H1 (cell line): ENCODE measurements at regions not wholly inside any gene's neighbourhood (a gene's known extent, or its start where the extent isn't known, plus 50 kb on each side); places are given as distances from the start of the nearest gene placed in this dataset.

Source experiments
- CTCF ChIA-PET: fragments of 300-600 bp; sonication (Branson Sonifier 250); formaldehyde crosslinking; loops from one replicate; lab custom pipeline; 2021; ENCODE audit not compliant: partially characterized antibody; lab: Charles Lee
- POLR2A ChIA-PET: fragments of 300-600 bp; sonication (Branson Sonifier 250); formaldehyde crosslinking; loops from one replicate; lab custom pipeline; 2021; ENCODE audit warnings: inconsistent platforms; ENCODE audit not compliant: partially characterized antibody; lab: Charles Lee
- DNase-seq, 2 experiments: peaks; one replicate each; pipeline versions ENCODE4 v3.0.0 to v3.0.0-alpha.2; 2010 to 2022; ENCODE audit warnings: low spot score in 2 of 2, low read depth in 1 of 2, mixed read lengths in 1 of 2
- FAIRE-seq: peaks from 2 replicates; lab custom pipeline; 2011; peaks lifted over from hg19 to GRCh38; lab: Jason Lieb, UNC
- H2AFZ ChIP-seq: 2 replicates; pipeline ENCODE4 v1.8.1; 2012; ENCODE audit warnings: low read length, inconsistent platforms
- H2AK5ac ChIP-seq: 2 replicates; pipeline ENCODE4 v1.6.1; 2013; ENCODE audit warnings: low read depth, low read length
- H2BK120ac ChIP-seq: replicated peaks from 2 replicates; pipeline ENCODE3; 2013; ENCODE audit warnings: low read depth, low read length, inconsistent platforms
- H2BK12ac ChIP-seq: 2 replicates; pipeline ENCODE4 v1.6.1; 2013; ENCODE audit warnings: low read depth, low read length
- H2BK15ac ChIP-seq: 2 replicates; pipeline ENCODE4 v1.6.1; 2013; ENCODE audit warnings: low read length
- H2BK20ac ChIP-seq: 2 replicates; pipeline ENCODE4 v1.6.1; 2013; ENCODE audit warnings: low read length
- H2BK5ac ChIP-seq: 2 replicates; pipeline ENCODE4 v1.6.1; 2013; ENCODE audit warnings: low read depth, low read length
- H3K14ac ChIP-seq: 2 replicates; pipeline ENCODE4 v1.6.1; 2013; ENCODE audit warnings: inconsistent platforms; ENCODE audit not compliant: insufficient read length
- H3K18ac ChIP-seq: 2 replicates; pipeline ENCODE4 v1.6.1; 2013; ENCODE audit warnings: low read length; ENCODE audit errors: extremely low read depth
- H3K23ac ChIP-seq: 2 replicates; pipeline ENCODE4 v1.6.1; 2013; ENCODE audit warnings: inconsistent platforms; ENCODE audit not compliant: insufficient read length
- H3K23me2 ChIP-seq: 2 replicates; pipeline ENCODE4 v1.6.1; 2013; ENCODE audit warnings: low read depth, low read length
- H3K27ac ChIP-seq: 2 replicates; pipeline ENCODE4 v1.6.1; 2011; ENCODE audit warnings: low read depth, low read length, inconsistent platforms
- H3K27me3 ChIP-seq, 4 experiments: replicated peaks in 1 of 4; 1 replicate in 1 of 4; 2 replicates in 3 of 4; pipeline versions ENCODE4 v1.6.1 to v1.8.1; 2011 to 2013; ENCODE audit warnings: low read length in 3 of 4, mild to moderate bottlenecking in 3 of 4, inconsistent platforms in 2 of 4, mixed read lengths in 2 of 4, moderate library complexity in 1 of 4; ENCODE audit not compliant: control insufficient read depth in 3 of 4, insufficient read depth in 3 of 4; ENCODE audit errors: extremely low read depth in 1 of 4
- H3K36me3 ChIP-seq, 4 experiments: 2 replicates each; pipeline versions ENCODE4 v1.6.1 to v1.8.1; 2011 to 2013; ENCODE audit warnings: mild to moderate bottlenecking in 4 of 4, low read length in 3 of 4, moderate library complexity in 2 of 4, control low read depth in 1 of 4, inconsistent platforms in 1 of 4; ENCODE audit not compliant: insufficient read depth in 4 of 4, control insufficient read depth in 2 of 4
- H3K4ac ChIP-seq: replicated peaks from 2 replicates; pipeline ENCODE3; 2013; ENCODE audit warnings: low read length, low read depth, mixed read lengths, inconsistent platforms; ENCODE audit not compliant: insufficient read length
- H3K4me1 ChIP-seq, 4 experiments: replicated peaks in 1 of 4; 1 replicate in 1 of 4; 2 replicates in 3 of 4; pipeline versions ENCODE4 v1.6.1 to v1.8.1; 2011 to 2013; ENCODE audit warnings: low read length in 3 of 4, inconsistent platforms in 2 of 4, mixed read lengths in 1 of 4; ENCODE audit not compliant: insufficient read depth in 4 of 4, control insufficient read depth in 3 of 4
- H3K4me2 ChIP-seq, 2 experiments: 2 replicates each; pipeline versions ENCODE4 v1.6.1 to v1.8.1; 2011 to 2013; ENCODE audit warnings: low read depth in 2 of 2, low read length in 2 of 2, control low read depth in 1 of 2, inconsistent platforms in 1 of 2, mild to moderate bottlenecking in 1 of 2; ENCODE audit not compliant: insufficient read depth in 1 of 2
- H3K4me3 ChIP-seq, 4 experiments: fragments of 200-600, 300-600 bp in 1 of 4; sonication (generic), shearing (Covaris generic), sonication (Bioruptor Twin) in 1 of 4; 2 replicates each; pipeline versions ENCODE4 v1.5.1 to v1.8.1; 2011 to 2016; ENCODE audit warnings: low read length in 4 of 4, low read depth in 3 of 4, control low read depth in 2 of 4, inconsistent platforms in 2 of 4, mild to moderate bottlenecking in 2 of 4, mixed read lengths in 1 of 4, moderate library complexity in 1 of 4; ENCODE audit not compliant: insufficient read depth in 2 of 4; ENCODE audit errors: extremely low read depth in 1 of 4
- H3K56ac ChIP-seq: replicated peaks from 2 replicates; pipeline ENCODE3; 2013; ENCODE audit warnings: low read depth, mild to moderate bottlenecking, mixed read lengths, low read length, inconsistent platforms; ENCODE audit not compliant: insufficient read length
- H3K79me1 ChIP-seq: 2 replicates; pipeline ENCODE4 v1.6.1; 2013; ENCODE audit warnings: low read depth, low read length, control low read depth
- H3K79me2 ChIP-seq, 2 experiments: 2 replicates each; pipeline versions ENCODE4 v1.6.1 to v1.8.1; 2012 to 2013; ENCODE audit warnings: low read length in 2 of 2, mild to moderate bottlenecking in 2 of 2, inconsistent platforms in 1 of 2; ENCODE audit not compliant: insufficient read depth in 2 of 2, control insufficient read depth in 1 of 2
- H3K9ac ChIP-seq, 4 experiments: replicated peaks in 1 of 4; 1 replicate in 1 of 4; 2 replicates in 3 of 4; pipeline versions ENCODE4 v1.6.1 to v1.8.1; 2011 to 2013; ENCODE audit warnings: low read depth in 3 of 4, low read length in 3 of 4, control low read depth in 2 of 4, mild to moderate bottlenecking in 2 of 4, moderate library complexity in 2 of 4, inconsistent platforms in 1 of 4; ENCODE audit errors: extremely low read depth in 1 of 4
- H3K9me3 ChIP-seq, 2 experiments: 2 replicates each; pipeline versions ENCODE4 v1.6.1 to v1.8.1; 2012 to 2013; ENCODE audit warnings: mild to moderate bottlenecking in 2 of 2, moderate library complexity in 2 of 2, control low read depth in 1 of 2, inconsistent platforms in 1 of 2, low read depth in 1 of 2, low read length in 1 of 2, mixed read lengths in 1 of 2; ENCODE audit not compliant: insufficient read depth in 2 of 2
- H4K20me1 ChIP-seq, 2 experiments: replicated peaks in 1 of 2; 2 replicates each; pipeline versions ENCODE3 to v1.8.1; 2011 to 2013; ENCODE audit warnings: inconsistent platforms in 2 of 2, low read length in 2 of 2, mild to moderate bottlenecking in 1 of 2; ENCODE audit not compliant: insufficient read depth in 2 of 2, control insufficient read depth in 1 of 2
- H4K5ac ChIP-seq: 2 replicates; pipeline ENCODE4 v1.6.1; 2013; ENCODE audit warnings: low read length, low read depth, mixed read lengths, inconsistent platforms; ENCODE audit not compliant: insufficient read length
- H4K8ac ChIP-seq: 2 replicates; pipeline ENCODE4 v1.8.0; 2013; ENCODE audit warnings: mild to moderate bottlenecking, moderate library complexity, low read length, inconsistent platforms; ENCODE audit not compliant: insufficient read depth; ENCODE audit errors: extremely low read depth
- H4K91ac ChIP-seq: replicated peaks from 2 replicates; pipeline ENCODE3; 2013; ENCODE audit warnings: low read length, mixed read lengths, inconsistent platforms; ENCODE audit not compliant: insufficient read length
- FOSL1 ChIP-seq: IDR thresholded peaks from 2 replicates; pipeline ENCODE4 v1.6.1; 2011; ENCODE audit warnings: mild to moderate bottlenecking, low read depth, low read length, moderate library complexity; ENCODE audit not compliant: insufficient read depth
- GABPA ChIP-seq: IDR thresholded peaks from 2 replicates; pipeline ENCODE4 v1.6.1; 2011; ENCODE audit warnings: mild to moderate bottlenecking, low read length, moderate library complexity, borderline replicate concordance; ENCODE audit not compliant: insufficient read depth
- WGBS, 2 experiments: shearing (Covaris generic) in 1 of 2; methylation state at CpG; one replicate each; pipeline versions ENCODE4 v1.1.6 to v1.1.7; 2013 to 2015; ENCODE audit warnings: low lambda C conversion rate in 2 of 2, mixed read lengths in 2 of 2, inconsistent platforms in 1 of 2, low coverage in 1 of 2, missing lambda C conversion rate in 1 of 2; ENCODE audit not compliant: insufficient replicate concordance in 2 of 2, insufficient coverage in 1 of 2, insufficient read length in 1 of 2; ENCODE audit errors: extremely low coverage in 1 of 2, missing lambda C conversion rate in 1 of 2; 5-methylcytosine and 5-hydroxymethylcytosine counted together

- no peak overlapping the region for H4K91ac ChIP-seq
- no peaks in the 10 kb centered on the region for H3K9me3 ChIP-seq
- H3K9ac ChIP-seq, result no peak overlapping the region
- no peak overlapping the region for H2AK5ac ChIP-seq
- no peak for DNase-seq
- H3K79me2 ChIP-seq, result no peaks in the 10 kb centered on the region
- H3K4me3 ChIP-seq, result no peak overlapping the region
- CTCF ChIA-PET, result interaction anchor here (0.6 to 7.7 kb wide), 29 partner anchors 8 to 869 kb away, joined by 3 to 79 read pairs (median 5); partner anchors contain the start of genes CLINT1 and LSM11
- H2AFZ ChIP-seq, result no peak overlapping the region
- WGBS, 2 experiments, result 93% methylated on average over 1 of the region's 1 CpG; no CpG with 5 or more reads in 1 of the 2 experiments
- H3K79me1 ChIP-seq, result no peaks in the 10 kb centered on the region
- no peaks in the 10 kb centered on the region for H4K20me1 ChIP-seq
- H3K23me2 ChIP-seq, result no peaks in the 10 kb centered on the region
- H2BK15ac ChIP-seq, result no peak overlapping the region
- TF ChIP-seq FOSL1 (no peak), GABPA (no peak)
- TF ChIP-seq, all 59 proteins: peak for 0
- Histone ChIP-seq H2BK5ac (no peak overlapping the region), H2BK20ac (0 out of 2 replicates have a peak overlapping the region, but pooled peaks have one; percentile 97), H2BK120ac (no peak overlapping the region), H3K4ac (no peak overlapping the region), H3K18ac (0 out of 2 replicates have a peak overlapping the region, but pooled peaks have one; percentile 52), H3K27ac (no peak overlapping the region), H3K4me2 (0 out of 4 replicates have a peak overlapping the region, but pooled peaks of 1 of the 2 experiments have one; percentile 1), H3K27me3 (no peaks in the 10 kb centered on the region), H3K4me1 (peaks cover 0 to 2% (median under 1%) of the 10 kb centered on the region in 4 experiments; a peak in 4 of 7 replicates), H4K8ac (no peak overlapping the region), H3K56ac (no peak overlapping the region), H2BK12ac (peak overlapping the region; percentile 18; the same call in 1 of the 2 replicates), H4K5ac (no peak overlapping the region), H3K36me3 (no peaks in the 10 kb centered on the region), H3K14ac (no peak overlapping the region), H3K23ac (no peak overlapping the region)
- no peak for FAIRE-seq
- POLR2A ChIA-PET, result interaction anchor here (0.9 to 3.3 kb wide), 7 partner anchors 11 to 682 kb away, joined by 3 to 18 read pairs (median 3); no protein-coding TSS in a partner anchor
Measured at GRCh38 chr5:157949520-157949919, 90.6 kb upstream of the CLINT1 start.
